ENCODE measurements at regions not wholly inside any gene's neighbourhood (a gene's known extent, or its start where the extent isn't known, plus 50 kb on each side); places are given as distances from the start of the nearest gene placed in this dataset.

GRCh38 chr12:102611995-102612394 lies 131.6 kb upstream of the IGF1 start:
- intact Hi-C loops (cut with DNase I) = no loop called here

DNA sequence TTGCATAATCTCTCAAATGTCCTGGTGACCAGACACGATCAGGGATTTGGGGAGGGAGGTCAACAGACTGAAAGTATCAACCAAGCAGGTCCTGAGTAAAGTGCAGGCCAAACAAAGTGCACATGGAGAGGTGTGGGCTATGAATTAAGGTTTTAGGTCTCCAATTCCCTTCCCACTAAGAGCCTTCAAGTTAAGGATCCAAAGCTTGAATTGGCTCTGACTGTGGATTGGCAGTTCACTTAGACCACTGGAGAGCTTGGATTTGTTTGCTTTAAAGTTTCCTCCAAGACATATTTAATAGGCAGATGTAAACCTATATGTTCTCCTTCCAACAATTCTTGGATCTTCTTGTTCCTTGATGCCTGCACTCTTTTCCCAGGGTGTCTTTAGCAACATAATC lies 129.6 kb upstream of the IGF1 start:
- DNase-seq (ENCODE audit: low spot score) = no peak
- intact Hi-C loops (cut with DNase I) = no loop called here

More at GRCh38 chr12:102611995-102612394, 131.6 kb upstream of the IGF1 start:
- no peak for DNase-seq (ENCODE audit: low spot score)

DNA sequence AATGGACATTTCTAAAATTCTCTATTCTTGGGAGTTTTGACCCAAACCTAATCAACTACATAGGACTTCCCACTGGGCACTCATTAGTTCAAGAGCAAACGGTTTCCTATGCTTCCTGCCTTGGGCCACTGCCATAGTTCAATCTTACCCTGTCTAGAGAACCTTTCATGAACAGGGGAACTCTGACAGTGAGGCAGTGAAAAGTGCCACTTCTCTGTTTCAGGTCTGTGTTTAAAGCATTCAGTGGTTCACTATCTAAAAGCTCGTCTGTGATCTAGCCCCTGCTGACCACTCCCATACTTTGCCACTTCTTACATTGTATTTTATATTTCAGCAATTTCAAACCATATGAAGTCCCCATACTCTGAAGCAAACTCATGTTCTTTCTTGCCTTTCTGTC lies 122.7 kb upstream of the IGF1 start:
- no peak for DNase-seq (ENCODE audit: low spot score)
- intact Hi-C loops (cut with DNase I) = no loop called here

DNA sequence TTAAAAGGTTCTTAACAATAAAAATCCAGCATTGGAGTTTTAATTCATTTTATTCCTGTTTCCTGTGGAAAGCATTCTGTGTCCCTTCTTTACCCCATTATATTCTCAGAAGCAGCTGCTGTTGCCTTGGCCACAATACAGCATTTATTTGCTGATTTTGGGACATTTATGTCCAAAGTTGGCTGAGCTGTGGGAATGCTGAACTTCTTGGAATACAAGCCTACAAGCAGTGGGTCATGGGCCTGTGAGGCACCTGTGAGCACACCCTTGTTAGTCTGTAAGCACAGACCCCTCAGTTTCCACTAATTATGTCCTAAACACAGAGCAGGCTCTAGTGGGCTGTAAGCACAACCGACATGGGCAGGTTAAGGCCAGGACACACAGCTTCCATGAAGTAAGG lies 122.2 kb upstream of the IGF1 start:
- intact Hi-C loops (cut with DNase I) = no loop called here
- DNase-seq (ENCODE audit: low spot score) = no peak

DNA sequence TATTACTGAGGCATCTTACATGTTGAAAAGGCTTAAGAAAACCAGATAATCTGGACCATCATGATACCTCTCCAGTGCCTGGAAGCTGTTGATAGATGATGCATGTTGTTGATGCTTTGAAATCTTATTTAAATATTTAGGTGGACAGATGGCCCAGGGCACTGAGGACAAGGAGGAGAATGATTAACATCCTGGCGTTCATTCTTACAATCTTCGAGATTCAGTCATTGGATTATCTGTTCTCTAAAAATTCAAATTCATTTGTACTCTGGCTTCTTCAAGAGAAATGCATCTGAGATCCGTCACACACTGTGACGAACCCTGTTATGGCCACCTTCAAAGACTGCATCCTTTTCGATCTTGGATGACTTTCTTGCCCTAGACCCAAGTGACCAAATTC lies 121.3 kb upstream of the IGF1 start:
- no peak for DNase-seq (ENCODE audit: low spot score)
- intact Hi-C loops (cut with DNase I) = no loop called here

- intact Hi-C loops (cut with DNase I) = no loop called here
- no peak for DNase-seq (ENCODE audit: low spot score)
Measured at GRCh38 chr12:102596687-102597086, 116.3 kb upstream of the IGF1 start.

DNA sequence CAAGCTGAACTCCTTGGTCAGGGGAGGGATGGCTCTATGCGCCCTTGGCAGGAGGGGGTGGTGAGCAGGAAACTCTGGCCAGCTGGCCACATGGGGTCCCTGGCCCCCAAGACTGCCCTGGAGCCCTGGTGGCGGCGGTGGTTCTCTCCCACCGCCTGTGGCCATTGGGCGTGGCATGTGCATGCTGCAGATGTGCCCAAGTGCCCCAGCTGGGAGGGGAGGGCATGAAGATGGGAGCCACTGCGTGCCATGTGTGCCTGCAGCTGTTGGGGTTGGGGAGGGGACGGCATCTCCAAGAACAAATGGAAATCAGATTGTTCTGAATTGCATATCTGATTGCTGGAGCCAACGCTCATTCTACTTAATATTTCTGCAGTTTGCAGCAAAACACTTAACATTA lies 115.7 kb upstream of the IGF1 start:
- intact Hi-C loops (cut with DNase I) = no loop called here

DNA sequence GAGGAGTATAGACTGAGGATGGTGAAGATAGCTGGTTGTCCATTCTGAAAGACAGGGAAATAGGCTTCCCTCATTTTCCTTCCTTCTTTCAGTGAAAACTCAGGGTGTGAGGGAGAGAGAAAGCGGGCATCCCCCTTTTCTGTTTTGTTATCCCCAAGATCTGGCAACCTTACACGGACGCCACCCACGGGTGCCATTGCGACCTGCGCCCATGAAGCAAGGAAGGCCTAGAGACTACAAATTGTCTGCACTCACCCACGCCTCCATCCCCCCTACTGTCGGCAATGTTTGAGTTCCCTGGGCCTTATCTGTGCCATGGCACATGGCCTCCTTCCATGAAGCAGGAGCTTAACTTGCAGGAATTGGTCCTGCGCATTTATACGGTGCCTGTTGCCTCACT lies 115.0 kb upstream of the IGF1 start:
- no peak for DNase-seq (ENCODE audit: low spot score)
- intact Hi-C loops (cut with DNase I) = no loop called here

More for the DNA sequence above, 115.7 kb upstream of the IGF1 start:
- DNase-seq (ENCODE audit: low spot score) = no peak

DNA sequence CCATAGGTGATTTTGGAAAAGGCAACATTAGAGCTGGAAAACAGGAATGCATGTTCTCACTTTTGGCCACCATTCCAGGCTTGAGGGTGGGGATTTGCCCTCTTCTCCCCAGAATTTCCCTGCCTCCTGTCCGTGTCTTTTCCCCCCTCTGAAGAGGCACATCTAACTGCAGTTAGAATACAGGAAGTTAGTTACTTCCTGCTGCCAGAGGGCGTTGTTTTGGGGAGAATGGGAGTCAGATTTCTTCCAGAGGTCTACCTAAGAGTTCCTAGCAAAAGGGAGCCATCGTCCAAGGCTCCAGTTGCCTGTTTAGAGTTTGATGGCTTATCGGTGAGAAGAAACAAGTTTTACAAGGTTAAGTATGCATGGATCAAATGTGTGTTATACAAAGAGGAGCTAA lies 112.8 kb upstream of the IGF1 start:
- intact Hi-C loops (cut with DNase I) = no loop called here
- no peak for DNase-seq (ENCODE audit: low spot score)

DNA sequence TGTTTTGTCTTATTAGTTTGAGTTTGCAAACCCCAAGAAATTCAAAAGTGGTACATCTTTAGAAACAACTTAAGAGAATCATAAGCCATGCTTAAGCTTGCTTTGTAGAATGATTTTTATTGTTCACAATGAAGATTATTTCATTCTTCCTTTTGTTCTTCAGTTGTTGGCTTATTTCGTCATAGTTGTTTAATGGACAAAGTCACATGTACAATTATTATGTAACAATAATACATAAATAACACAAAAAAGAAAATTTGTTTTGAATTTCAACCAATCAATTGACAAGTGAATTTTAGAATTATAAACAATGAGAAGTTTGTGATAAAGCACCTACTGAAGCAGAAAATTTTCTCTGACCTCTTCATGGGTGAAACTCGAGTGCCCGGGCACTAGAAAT lies 111.8 kb upstream of the IGF1 start:
- no peak for DNase-seq (ENCODE audit: low spot score)
- intact Hi-C loops (cut with DNase I) = no loop called here

- intact Hi-C loops (cut with DNase I) = no loop called here
- no peak for DNase-seq (ENCODE audit: low spot score)
Measured at GRCh38 chr12:102573237-102573636, 92.9 kb upstream of the IGF1 start.

GRCh38 chr12:102571889-102572288 lies 91.5 kb upstream of the IGF1 start:
- no peak for DNase-seq (ENCODE audit: low spot score)
- intact Hi-C loops (cut with DNase I) = no loop called here

GRCh38 chr12:102570256-102570655 lies 89.9 kb upstream of the IGF1 start:
- intact Hi-C loops (cut with DNase I) = no loop called here
- no peak for DNase-seq (ENCODE audit: low spot score)

GRCh38 chr12:102569803-102570202 lies 89.4 kb upstream of the IGF1 start:
- intact Hi-C loops (cut with DNase I) = no loop called here
- no peak for DNase-seq (ENCODE audit: low spot score)

- intact Hi-C loops (cut with DNase I) = no loop called here
- no peak for DNase-seq (ENCODE audit: low spot score)
Measured at GRCh38 chr12:102568276-102568675, 87.9 kb upstream of the IGF1 start.

- no peak for DNase-seq (ENCODE audit: low spot score)
- intact Hi-C loops (cut with DNase I) = no loop called here
Measured at GRCh38 chr12:102567031-102567985, 86.9 kb upstream of the IGF1 start.

- no peak for DNase-seq (ENCODE audit: low spot score)
- intact Hi-C loops (cut with DNase I) = no loop called here
Measured at GRCh38 chr12:102565555-102565954, 85.2 kb upstream of the IGF1 start.

- no peak for DNase-seq (ENCODE audit: low spot score)
- intact Hi-C loops (cut with DNase I) = no loop called here
Measured at GRCh38 chr12:102564026-102564425, 83.7 kb upstream of the IGF1 start.

DNA sequence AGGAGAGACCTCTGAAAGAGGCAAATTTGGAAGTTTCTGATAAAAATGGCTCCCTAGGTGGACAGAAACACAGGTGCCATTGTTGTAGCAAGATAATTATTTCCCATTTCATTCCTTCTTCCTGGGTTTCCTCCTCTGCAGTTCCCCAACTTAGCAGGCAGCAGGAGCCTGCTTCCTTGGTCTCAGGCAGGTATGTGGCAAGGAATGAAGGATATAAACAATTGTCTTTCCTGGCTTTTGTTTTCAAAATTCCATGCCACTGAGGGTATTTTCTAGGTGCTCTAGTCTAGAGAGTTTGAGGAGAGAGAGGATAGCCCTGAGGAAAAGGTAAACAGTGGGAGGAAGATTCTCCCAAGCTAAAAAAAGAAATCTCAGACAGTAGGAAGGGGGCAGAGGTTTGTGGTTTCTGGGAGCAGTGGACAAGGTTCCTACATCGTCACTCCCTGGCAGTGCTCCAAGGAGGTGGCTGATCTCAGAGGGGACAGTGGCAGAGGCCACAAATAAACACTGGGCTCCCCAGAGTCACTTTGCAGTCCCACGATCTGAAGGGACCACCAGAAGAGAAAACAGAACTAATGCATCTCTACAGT lies 82.6 kb upstream of the IGF1 start:
- intact Hi-C loops (cut with DNase I) = no loop called here
- no peak for DNase-seq (ENCODE audit: low spot score)

- DNase-seq (ENCODE audit: low spot score) = no peak
- intact Hi-C loops (cut with DNase I) = no loop called here
Measured at GRCh38 chr12:102551186-102551585, 70.8 kb upstream of the IGF1 start.

DNA sequence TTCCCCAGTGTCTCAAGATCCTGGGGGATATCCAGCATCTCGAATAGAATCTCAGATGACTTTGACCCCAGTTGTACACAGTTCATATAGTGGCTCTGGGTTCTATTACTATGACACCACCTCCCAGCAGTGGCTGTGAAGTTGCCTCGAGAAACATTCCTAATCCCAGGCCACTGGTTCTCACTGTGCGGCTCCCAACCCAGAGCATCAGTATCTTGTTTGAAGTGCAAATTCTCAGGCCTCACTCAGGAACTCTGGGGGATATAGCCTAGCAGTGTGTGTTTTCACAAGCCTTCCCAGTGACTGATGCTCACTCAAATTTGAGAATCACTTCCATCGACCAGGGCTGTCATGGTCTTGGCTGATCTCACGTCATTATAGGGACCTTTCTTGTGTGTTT lies 69.3 kb upstream of the IGF1 start:
- DNase-seq (ENCODE audit: low spot score) = no peak
- intact Hi-C loops (cut with DNase I) = no loop called here
